HT-29 (cell line): ENCODE measurements at regions not wholly inside any gene's neighbourhood (a gene's known extent, or its start where the extent isn't known, plus 50 kb on each side); places are given as distances from the start of the nearest gene placed in this dataset.
"Not testable (repeated sequence)": the region's sequence is repeated elsewhere in the genome, so short reads cannot be mapped to it uniquely, and the experiment has no call there.

Experiments used
- DNase-seq: peaks from one replicate; pipeline ENCODE4 v3.0.0-alpha.2; 2015; ENCODE audit warnings: low spot score

- DNase-seq = no peak
These were observed 205.9 kb upstream of the MSX2 start for GRCh38 chr5:174518512-174518911.

- DNase-seq = no peak
These were observed 203.7 kb upstream of the MSX2 start for GRCh38 chr5:174520420-174521396.

GRCh38 chr5:174521449-174521848 lies 202.9 kb upstream of the MSX2 start:
- DNase-seq = no peak

GRCh38 chr5:174522480-174523260 lies 201.7 kb upstream of the MSX2 start:
- no peak for DNase-seq

DNA sequence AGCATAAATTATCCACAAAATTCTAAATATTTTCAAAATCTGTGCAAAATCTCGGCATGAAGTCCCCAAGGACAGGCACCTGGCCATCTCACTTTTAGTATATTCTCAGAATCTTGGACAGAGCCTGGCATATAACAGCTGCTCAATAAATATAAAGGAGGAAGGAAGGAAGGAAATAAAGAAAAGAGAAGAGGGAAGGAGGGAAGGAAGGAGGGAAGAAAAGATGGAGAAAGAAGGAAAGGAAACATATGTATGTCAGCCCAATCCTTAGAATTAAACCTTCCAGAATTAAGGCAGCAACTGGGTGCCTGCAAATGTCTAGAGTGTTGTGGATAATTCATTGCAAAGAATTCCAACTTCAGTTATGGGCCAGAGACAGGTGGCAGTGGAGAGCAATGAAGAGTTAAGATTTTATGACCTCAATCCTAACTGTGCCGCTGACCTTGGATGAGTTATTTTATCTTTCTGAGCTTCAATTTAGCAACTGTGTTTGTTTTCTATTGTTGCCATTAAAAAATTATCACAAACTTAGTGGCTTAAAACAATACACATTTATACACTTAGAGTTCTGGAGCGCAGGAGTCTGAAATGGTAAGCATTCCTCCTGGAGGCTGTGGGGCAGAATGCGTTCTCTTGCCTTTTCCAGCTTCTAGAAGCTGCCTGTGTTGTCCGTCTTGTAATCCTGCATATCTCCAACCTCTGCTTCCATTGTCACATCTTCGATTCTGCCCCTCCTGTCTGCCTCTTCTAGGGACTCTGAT lies 200.9 kb upstream of the MSX2 start:
- peak; percentile 52 for DNase-seq

- DNase-seq = no peak
These were observed 200.0 kb upstream of the MSX2 start for GRCh38 chr5:174524351-174524750.

- DNase-seq = no peak
These were observed 198.2 kb upstream of the MSX2 start for GRCh38 chr5:174526177-174526576.

- no peak for DNase-seq
These were observed 196.4 kb upstream of the MSX2 start for GRCh38 chr5:174527916-174528540.

DNA sequence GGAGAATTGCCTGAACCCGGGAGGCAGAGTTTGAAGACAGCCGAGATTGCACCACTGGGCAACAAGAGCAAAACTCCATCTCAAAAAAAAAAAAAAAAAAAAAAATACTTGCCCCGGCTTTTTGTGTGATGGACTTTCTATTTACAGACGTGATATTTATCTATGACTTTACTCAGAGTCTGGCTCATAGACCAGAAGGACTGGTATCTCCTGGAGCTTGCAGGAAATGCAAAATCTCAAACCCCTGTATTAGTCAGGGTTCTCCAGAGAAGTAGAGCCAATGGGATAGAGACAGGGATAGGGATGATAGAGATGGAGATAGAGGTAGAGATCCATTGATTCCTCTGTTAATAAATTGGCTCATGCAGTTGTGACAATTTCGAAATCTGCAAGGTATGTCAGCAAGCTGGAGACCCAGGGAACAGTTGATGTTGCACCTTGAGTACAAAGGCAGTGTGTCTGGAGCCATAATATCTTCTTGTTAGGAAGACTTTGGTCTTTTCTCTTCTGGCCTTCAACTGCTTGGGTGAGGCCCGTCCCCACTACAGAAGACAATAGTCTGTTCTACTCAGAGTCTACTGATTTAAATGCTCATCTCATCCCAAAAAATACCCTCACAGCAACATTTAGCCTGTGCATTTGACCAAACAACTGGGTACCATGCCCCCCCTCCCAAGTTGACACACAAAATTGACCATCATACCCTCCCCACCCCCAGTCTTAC lies 195.4 kb upstream of the MSX2 start:
- DNase-seq = no peak

- no peak for DNase-seq
These were observed 194.3 kb upstream of the MSX2 start for GRCh38 chr5:174529925-174530681.

- DNase-seq = no peak
These were observed 192.6 kb upstream of the MSX2 start for GRCh38 chr5:174531782-174532191.

DNA sequence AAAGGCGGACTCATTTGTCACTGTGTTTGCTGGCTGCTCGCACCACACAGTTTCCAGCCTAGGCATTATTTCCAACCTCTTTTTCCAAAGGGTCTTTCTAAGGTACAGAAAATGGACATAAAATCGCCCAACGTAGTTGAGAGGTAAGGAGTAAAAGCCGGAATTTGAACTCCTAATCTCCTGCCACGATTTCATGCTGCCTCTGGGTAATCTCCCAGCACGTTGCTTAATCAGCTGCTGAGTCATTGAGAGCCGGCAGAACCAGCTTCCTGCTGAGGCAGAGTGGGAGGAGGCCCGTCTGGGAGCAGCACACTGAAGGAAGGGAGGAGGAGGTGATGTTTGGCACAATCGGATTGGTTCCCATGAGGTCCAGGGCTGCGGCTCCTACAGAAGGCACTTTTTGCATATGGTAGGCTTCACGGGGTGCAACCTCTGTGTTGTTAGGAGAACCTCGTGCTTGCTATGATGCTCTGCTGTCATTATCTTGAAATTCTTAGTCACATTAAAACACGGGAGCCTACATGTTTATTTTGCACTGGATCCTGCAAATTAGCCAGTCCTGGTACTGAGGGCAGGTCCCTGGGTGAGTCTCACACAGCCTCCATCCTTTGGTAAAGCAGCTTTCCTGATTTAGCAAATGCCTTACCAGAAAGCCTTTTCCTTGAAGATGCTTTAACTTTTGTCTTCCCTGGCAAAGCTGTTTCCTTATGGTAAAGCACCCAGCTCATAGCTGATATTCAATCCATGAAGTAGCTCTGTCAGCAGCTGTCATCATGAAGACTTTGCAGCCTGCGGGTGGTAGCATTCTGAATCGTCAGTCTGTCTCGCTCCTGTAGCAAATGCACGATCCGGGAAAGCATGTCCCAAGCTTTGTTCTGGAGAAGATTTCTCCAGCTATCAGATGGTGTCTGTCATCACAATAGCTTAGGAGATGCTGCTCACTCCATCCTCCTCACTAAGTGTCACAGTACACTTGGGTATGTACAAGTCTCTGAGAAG lies 191.6 kb upstream of the MSX2 start:
- DNase-seq = peak; percentile 93

- peak; percentile 66 for DNase-seq
These were observed 190.6 kb upstream of the MSX2 start for GRCh38 chr5:174533751-174534241.

DNA sequence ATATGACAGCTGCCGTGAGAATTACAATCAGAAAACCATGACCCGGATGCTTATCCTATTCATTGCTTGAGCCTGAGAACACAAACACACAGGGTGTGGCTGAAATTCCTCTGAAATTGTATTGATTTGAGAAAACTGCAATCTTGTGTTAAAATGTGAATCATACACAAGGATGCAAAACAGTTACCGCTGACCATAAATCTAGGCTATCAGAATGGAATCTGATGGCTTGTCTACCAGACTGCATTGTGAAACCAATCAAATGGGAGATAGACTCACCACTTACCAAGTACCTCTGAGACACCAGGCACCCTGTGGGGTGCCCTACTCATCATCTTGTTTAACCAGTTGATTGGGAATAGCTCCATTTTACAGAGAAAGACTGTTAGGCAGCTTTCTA lies 188.7 kb upstream of the MSX2 start:
- no peak for DNase-seq

DNA sequence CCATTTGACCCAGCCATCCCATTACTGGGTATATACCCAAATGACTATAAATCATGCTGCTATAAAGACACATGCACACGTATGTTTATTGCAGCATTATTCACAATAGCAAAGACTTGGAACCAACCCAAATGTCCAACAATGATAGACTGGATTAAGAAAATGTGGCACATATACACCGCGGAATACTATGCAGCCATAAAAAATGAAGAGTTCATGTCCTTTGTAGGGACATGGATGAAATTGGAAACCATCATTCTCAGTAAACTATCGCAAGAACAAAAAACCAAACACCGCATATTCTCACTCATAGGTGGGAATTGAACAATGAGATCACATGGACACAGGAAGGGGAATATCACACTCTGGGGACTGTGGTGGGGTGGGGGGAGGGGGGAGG lies 184.6 kb upstream of the MSX2 start:
- not testable (repeated sequence) for DNase-seq

DNA sequence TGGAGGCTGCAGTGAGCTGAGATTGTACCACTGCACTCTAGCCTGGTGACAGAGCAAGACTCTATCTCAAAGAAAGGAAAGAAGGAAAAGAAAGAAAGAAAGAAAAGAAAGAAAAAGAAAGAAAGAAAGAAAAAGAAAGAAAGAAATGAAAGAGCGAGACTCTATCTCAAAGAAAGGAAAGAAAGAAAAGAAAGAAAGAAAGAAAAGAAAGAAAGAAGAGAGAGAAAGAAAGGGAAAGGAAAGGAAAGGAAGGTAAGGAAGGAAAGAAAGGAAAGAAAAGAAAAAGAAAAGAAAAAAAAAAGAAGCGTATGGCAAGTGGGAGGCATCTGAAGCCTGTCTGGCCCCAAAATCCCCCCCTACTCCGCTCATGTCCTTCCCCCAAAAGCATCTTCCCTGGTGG lies 182.3 kb upstream of the MSX2 start:
- no peak for DNase-seq

GRCh38 chr5:174542471-174542870 lies 181.9 kb upstream of the MSX2 start:
- DNase-seq = no peak

DNA sequence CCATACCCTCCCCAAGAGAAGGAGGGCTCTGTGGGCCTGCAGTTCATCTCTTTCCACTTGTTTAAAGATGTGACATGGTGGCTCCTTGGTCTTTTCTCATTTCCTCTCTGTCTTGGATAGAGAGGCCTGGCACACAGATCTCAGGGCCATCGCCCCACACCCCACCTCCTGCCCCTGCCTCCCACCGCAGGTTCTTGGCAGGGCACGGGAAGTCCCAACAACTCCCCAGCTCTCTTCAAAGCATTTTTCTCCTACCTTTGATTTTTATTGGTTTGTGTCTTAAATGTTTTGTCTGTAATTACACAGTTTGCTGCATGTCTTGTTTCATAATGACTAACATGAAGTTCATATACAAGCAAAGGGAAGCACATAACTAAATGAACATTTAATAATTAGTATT lies 178.5 kb upstream of the MSX2 start:
- DNase-seq = no peak

DNA sequence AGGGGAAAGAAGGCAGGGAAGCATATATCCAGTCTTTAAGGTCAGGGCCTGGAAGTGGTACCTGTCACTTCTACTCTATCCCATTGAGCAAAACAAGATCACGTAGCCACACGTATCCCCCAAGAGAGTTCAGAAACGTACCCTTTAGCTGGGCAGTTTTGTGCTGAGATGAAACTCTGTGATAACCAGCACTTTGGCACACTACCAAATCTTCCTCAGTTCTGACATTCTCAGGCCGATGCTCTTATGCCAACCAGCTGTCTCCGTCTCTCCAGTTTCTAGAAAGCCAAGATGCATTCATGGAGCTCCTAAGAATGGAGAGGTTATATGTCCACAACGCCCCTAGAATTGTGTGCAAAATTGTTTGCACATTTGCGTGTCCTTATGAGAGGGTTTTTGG lies 176.6 kb upstream of the MSX2 start:
- no peak for DNase-seq
